Stimulated activated naive CD8-positive, alpha-beta T cell treated with anti-CD3 and anti-CD28 coated beads, Interleukin-15, amount 100 ng/mL, for 72 hours (primary cell): ENCODE measurements at regions not wholly inside any gene's neighbourhood (a gene's known extent, or its start where the extent isn't known, plus 50 kb on each side); places are given as distances from the start of the nearest gene placed in this dataset.

Experiments used
- ATAC-seq: fragments of 150-1000 bp; cut with Tn5 transposase; 2 replicates; pipeline ENCODE4 v1.10.0; 2021; ENCODE audit warnings: mild to moderate bottlenecking, moderate library complexity
- DNase-seq, 2 donors: peaks; one replicate each; pipeline ENCODE4 v3.0.0; 2021 to 2022
- H3K27ac Mint-ChIP-seq, 2 donors: one replicate each; pipeline ENCODE4 v1.8.0; 2022; ENCODE audit warnings: mild to moderate bottlenecking in 2 of 2, mixed read lengths in 2 of 2, moderate library complexity in 2 of 2
- H3K27me3 Mint-ChIP-seq: one replicate; pipeline ENCODE4 v1.8.0; 2022; ENCODE audit warnings: mixed read lengths
- H3K4me1 Mint-ChIP-seq: one replicate; pipeline ENCODE4 v1.8.0; 2022; ENCODE audit warnings: mild to moderate bottlenecking, mixed read lengths
- H3K4me3 Mint-ChIP-seq, 2 donors: one replicate each; pipeline ENCODE4 v1.8.0; 2022; ENCODE audit warnings: mild to moderate bottlenecking in 2 of 2, mixed read lengths in 2 of 2, moderate library complexity in 1 of 2
- H3K9me3 Mint-ChIP-seq, 2 donors: one replicate each; pipeline ENCODE4 v1.8.0; 2022; ENCODE audit warnings: mixed read lengths in 2 of 2

- peak overlapping the region; percentile 64 to 75 for H3K4me3 Mint-ChIP-seq
- no peaks in the 10 kb centered on the region for H3K9me3 Mint-ChIP-seq
- peak in 1 of 2 donors; percentile 13 for DNase-seq
- peaks cover 28% of the 10 kb centered on the region for H3K27me3 Mint-ChIP-seq
- peak; percentile 50 for ATAC-seq
- H3K27ac Mint-ChIP-seq, result no peak overlapping the region
- H3K4me1 Mint-ChIP-seq, result peaks cover 16% of the 10 kb centered on the region
These were observed 94.3 kb downstream of the SLC17A6 start for GRCh38 chr11:22432291-22433093.

GRCh38 chr11:22431106-22431505, 92.9 kb downstream of the SLC17A6 start:
- Mint-ChIP-seq H3K4me1 (peaks cover 16% of the 10 kb centered on the region), H3K27me3 (peaks cover 29% of the 10 kb centered on the region), H3K9me3 (no peaks in the 10 kb centered on the region), H3K4me3 (no peak overlapping the region), H3K27ac (no peak overlapping the region)
- ATAC-seq (no peak), DNase-seq (no peak)

- DNase-seq (no peak), ATAC-seq (no peak)
- Mint-ChIP-seq H3K27ac (no peak overlapping the region), H3K9me3 (no peaks in the 10 kb centered on the region), H3K27me3 (peaks cover 29% of the 10 kb centered on the region), H3K4me1 (peaks cover 16% of the 10 kb centered on the region), H3K4me3 (no peak overlapping the region)
These were observed 92.5 kb downstream of the SLC17A6 start for GRCh38 chr11:22430639-22431038.

DNA sequence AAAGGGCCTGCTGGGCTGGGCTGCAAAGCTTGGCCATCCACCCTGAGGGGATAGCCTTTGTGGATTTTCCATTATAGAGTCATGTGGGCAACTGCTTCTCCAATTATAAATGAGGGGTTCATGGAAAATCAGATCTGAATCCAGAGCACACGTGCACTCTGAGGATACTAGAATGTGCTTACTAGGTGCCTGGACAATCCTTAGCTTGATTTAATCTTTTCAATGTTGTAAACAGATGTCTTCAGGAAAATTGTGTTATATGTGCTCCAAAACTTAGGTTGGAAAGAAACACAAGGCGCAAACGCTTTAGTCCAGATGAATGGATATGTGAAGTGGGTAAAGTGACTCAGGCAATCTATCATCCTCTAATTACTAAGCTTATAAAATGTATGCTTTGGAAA, 92.0 kb downstream of the SLC17A6 start:
- Mint-ChIP-seq H3K9me3 (no peaks in the 10 kb centered on the region), H3K27ac (no peak overlapping the region), H3K27me3 (peaks cover 29% of the 10 kb centered on the region), H3K4me3 (no peak overlapping the region), H3K4me1 (peaks cover 16% of the 10 kb centered on the region)
- no peak for DNase-seq
- no peak for ATAC-seq
